SU-DHL-6 (cell line): ENCODE measurements at regions not wholly inside any gene's neighbourhood (a gene's known extent, or its start where the extent isn't known, plus 50 kb on each side); places are given as distances from the start of the nearest gene placed in this dataset.

Source experiments
- H2AFZ ChIP-seq: fragments of 200-600 bp; sonication (generic); 2 replicates; pipeline ENCODE4 v1.6.1; 2014; ENCODE audit warnings: low read depth, mild to moderate bottlenecking, moderate library complexity, mixed read lengths, antibody characterized with exemption, low read length; ENCODE audit not compliant: severe bottlenecking
- H3F3A ChIP-seq: fragments of 200-600 bp; shearing (Covaris generic); 2 replicates; pipeline ENCODE4 v1.6.0; 2016; ENCODE audit warnings: antibody characterized with exemption, mild to moderate bottlenecking; ENCODE audit not compliant: insufficient read depth
- H3K27ac ChIP-seq: fragments of 200-600 bp; sonication (generic); 2 replicates; pipeline ENCODE4 v1.5.1; 2016; ENCODE audit warnings: low read depth, mild to moderate bottlenecking, low read length, moderate library complexity, mixed read lengths
- H3K27me3 ChIP-seq: fragments of 200-600 bp; sonication (generic), shearing (Covaris generic); 2 replicates; pipeline ENCODE4 v1.6.0; 2014; ENCODE audit warnings: mild to moderate bottlenecking, low read length
- H3K36me3 ChIP-seq: fragments of 200-600 bp; sonication (generic); 2 replicates; pipeline ENCODE4 v1.6.1; 2014; ENCODE audit warnings: mild to moderate bottlenecking, low read length, mixed read lengths
- H3K4me2 ChIP-seq: fragments of 300-600, 200-600 bp; shearing (Covaris generic), sonication (generic); 2 replicates; pipeline ENCODE4 v1.6.0; 2014; ENCODE audit warnings: low read length, low read depth, mild to moderate bottlenecking; ENCODE audit not compliant: poor library complexity, severe bottlenecking
- H3K4me3 ChIP-seq: fragments of 200-600 bp; sonication (generic); 2 replicates; pipeline ENCODE4 v1.5.1; 2014; ENCODE audit warnings: antibody characterized with exemption, low read length, mild to moderate bottlenecking, mixed read lengths; ENCODE audit not compliant: insufficient read depth, poor library complexity, severe bottlenecking
- H3K79me2 ChIP-seq: fragments of 200-600 bp; sonication (generic); 2 replicates; pipeline ENCODE4 v1.6.1; 2014; ENCODE audit warnings: mild to moderate bottlenecking, low read length, moderate library complexity; ENCODE audit not compliant: insufficient read depth
- H3K9ac ChIP-seq: fragments of 200-600 bp; sonication (generic); 2 replicates; pipeline ENCODE4 v1.7.0; 2014; ENCODE audit warnings: mild to moderate bottlenecking, low read length
- H3K9me2 ChIP-seq: fragments of 200-600 bp; sonication (generic); replicated peaks from 2 replicates; pipeline ENCODE4 v1.6.1; 2014; ENCODE audit warnings: low read length; ENCODE audit not compliant: insufficient read depth
- H3K9me3 ChIP-seq: fragments of 200-600 bp; sonication (generic); 2 replicates; pipeline ENCODE4 v1.6.1; 2014; ENCODE audit warnings: low read length, mixed read lengths; ENCODE audit not compliant: insufficient read depth
- H4K20me1 ChIP-seq: fragments of 200-600 bp; sonication (generic); 2 replicates; pipeline ENCODE4 v1.6.1; 2014; ENCODE audit warnings: low read depth, mild to moderate bottlenecking, antibody characterized with exemption, low read length, moderate library complexity, mixed read lengths
- EZH2phosphoT487 ChIP-seq: fragments of 200-600 bp; sonication (generic), shearing (Covaris generic); conservative IDR thresholded peaks from 2 replicates; pipeline ENCODE4 v1.6.1; 2018; ENCODE audit warnings: mild to moderate bottlenecking, antibody characterized with exemption, low read length, moderate library complexity, mixed read lengths
- TF ChIP-seq, protein P1 (sequence below): fragments of 200-600 bp; sonication (generic); IDR thresholded peaks from one replicate; pipeline ENCODE4 v1.5.1; 2017; ENCODE audit warnings: antibody characterized with exemption, mild to moderate bottlenecking, low read length, moderate library complexity; ENCODE audit not compliant: insufficient read depth, poor library complexity, severe bottlenecking

GRCh38 chr6:121645100-121645745 is 209.8 kb downstream of the GJA1 start:
- Histone ChIP-seq H3K79me2 (no peaks in the 10 kb centered on the region), H3K9ac (no peak overlapping the region), H3K27ac (no peak overlapping the region), H3K9me3 (no peaks in the 10 kb centered on the region), H3K4me2 (no peak overlapping the region), H3K4me3 (no peak overlapping the region), H3K36me3 (no peaks in the 10 kb centered on the region), H2AFZ (no peak overlapping the region), H3F3A (no peaks in the 10 kb centered on the region), H4K20me1 (no peaks in the 10 kb centered on the region), H3K27me3 (no peaks in the 10 kb centered on the region), H3K9me2 (no peaks in the 10 kb centered on the region)
- TF ChIP-seq EZH2phosphoT487: no peak
- TF ChIP-seq, protein P1, sequence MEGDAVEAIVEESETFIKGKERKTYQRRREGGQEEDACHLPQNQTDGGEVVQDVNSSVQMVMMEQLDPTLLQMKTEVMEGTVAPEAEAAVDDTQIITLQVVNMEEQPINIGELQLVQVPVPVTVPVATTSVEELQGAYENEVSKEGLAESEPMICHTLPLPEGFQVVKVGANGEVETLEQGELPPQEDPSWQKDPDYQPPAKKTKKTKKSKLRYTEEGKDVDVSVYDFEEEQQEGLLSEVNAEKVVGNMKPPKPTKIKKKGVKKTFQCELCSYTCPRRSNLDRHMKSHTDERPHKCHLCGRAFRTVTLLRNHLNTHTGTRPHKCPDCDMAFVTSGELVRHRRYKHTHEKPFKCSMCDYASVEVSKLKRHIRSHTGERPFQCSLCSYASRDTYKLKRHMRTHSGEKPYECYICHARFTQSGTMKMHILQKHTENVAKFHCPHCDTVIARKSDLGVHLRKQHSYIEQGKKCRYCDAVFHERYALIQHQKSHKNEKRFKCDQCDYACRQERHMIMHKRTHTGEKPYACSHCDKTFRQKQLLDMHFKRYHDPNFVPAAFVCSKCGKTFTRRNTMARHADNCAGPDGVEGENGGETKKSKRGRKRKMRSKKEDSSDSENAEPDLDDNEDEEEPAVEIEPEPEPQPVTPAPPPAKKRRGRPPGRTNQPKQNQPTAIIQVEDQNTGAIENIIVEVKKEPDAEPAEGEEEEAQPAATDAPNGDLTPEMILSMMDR: no peak

GRCh38 chr6:121647905-121648304 is 212.5 kb downstream of the GJA1 start:
- Histone ChIP-seq H3F3A (no peaks in the 10 kb centered on the region), H4K20me1 (no peaks in the 10 kb centered on the region), H3K9me3 (no peaks in the 10 kb centered on the region), H3K9ac (no peak overlapping the region), H3K9me2 (no peaks in the 10 kb centered on the region), H2AFZ (no peak overlapping the region), H3K4me2 (no peak overlapping the region), H3K27ac (no peak overlapping the region), H3K79me2 (no peaks in the 10 kb centered on the region), H3K4me3 (no peak overlapping the region), H3K36me3 (no peaks in the 10 kb centered on the region), H3K27me3 (no peaks in the 10 kb centered on the region)
- TF ChIP-seq, protein P1: no peak
- no peak for TF ChIP-seq EZH2phosphoT487

- no peaks in the 10 kb centered on the region for H4K20me1 ChIP-seq
- no peak overlapping the region for H2AFZ ChIP-seq
- no peak overlapping the region for H3K4me2 ChIP-seq
Observed at GRCh38 chr6:121649951-121650350, 214.5 kb downstream of the GJA1 start.

More at GRCh38 chr6:121649951-121650350, 214.5 kb downstream of the GJA1 start:
- no peaks in the 10 kb centered on the region for H3K27me3 ChIP-seq
- H3K9me3 ChIP-seq: no peaks in the 10 kb centered on the region
- H3F3A ChIP-seq: no peaks in the 10 kb centered on the region
- no peak overlapping the region for H3K4me3 ChIP-seq
- TF ChIP-seq EZH2phosphoT487: no peak
- TF ChIP-seq, protein P1: no peak
- no peak overlapping the region for H3K9ac ChIP-seq
- H3K79me2 ChIP-seq: no peaks in the 10 kb centered on the region
- H3K27ac ChIP-seq: no peak overlapping the region
- no peaks in the 10 kb centered on the region for H3K9me2 ChIP-seq
- H3K36me3 ChIP-seq: no peaks in the 10 kb centered on the region
